Lung (tissue), 11 donors: ENCODE measurements at regions not wholly inside any gene's neighbourhood (a gene's known extent, or its start where the extent isn't known, plus 50 kb on each side); places are given as distances from the start of the nearest gene placed in this dataset.

ENCODE experiments used
- ATAC-seq: fragments of 200-7000 bp; cut with Tn5 transposase; one replicate; pipeline ENCODE4 v1.9.1; 2020; ENCODE audit warnings: moderate number of reproducible peaks; ENCODE audit not compliant: insufficient read depth, low FRiP score
- DNase-seq, 3 donors: peaks; one replicate each; pipeline ENCODE4 v3.0.0-alpha.2; 2013 to 2017
- H3K27ac ChIP-seq, 2 donors: one replicate each; pipeline ENCODE4 v1.5.1; 2013; ENCODE audit warnings: mild to moderate bottlenecking in 2 of 2, moderate library complexity in 2 of 2, control low read depth in 1 of 2, inconsistent platforms in 1 of 2, low read depth in 1 of 2, low read length in 1 of 2
- H3K27me3 ChIP-seq, 3 donors: one replicate each; pipeline ENCODE4 v1.5.1; 2013; ENCODE audit warnings: low read length in 2 of 3; ENCODE audit not compliant: control insufficient read depth in 3 of 3, insufficient read depth in 3 of 3
- H3K36me3 ChIP-seq, 4 donors: one replicate each; pipeline ENCODE4 v1.5.1; 2013; ENCODE audit warnings: low read length in 4 of 4, mild to moderate bottlenecking in 1 of 4, moderate library complexity in 1 of 4; ENCODE audit not compliant: control insufficient read depth in 4 of 4, insufficient read depth in 4 of 4
- H3K4me1 ChIP-seq, 5 donors: one replicate each; pipeline ENCODE4 v1.5.1; 2013; ENCODE audit warnings: low read length in 5 of 5, mild to moderate bottlenecking in 2 of 5, moderate library complexity in 1 of 5; ENCODE audit not compliant: control insufficient read depth in 5 of 5, insufficient read depth in 5 of 5
- H3K4me3 ChIP-seq: one replicate; pipeline ENCODE4 v1.5.1; 2013; ENCODE audit warnings: mild to moderate bottlenecking, control low read depth, moderate library complexity
- H3K9ac ChIP-seq, 2 donors: one replicate each; pipeline ENCODE4 v1.5.1; 2013; ENCODE audit warnings: low read length in 2 of 2, control low read depth in 1 of 2; ENCODE audit not compliant: insufficient read depth in 1 of 2
- H3K9me3 ChIP-seq, 4 donors: one replicate each; pipeline ENCODE4 v1.5.1; 2013; ENCODE audit warnings: low read length in 3 of 4, mild to moderate bottlenecking in 1 of 4, moderate library complexity in 1 of 4; ENCODE audit not compliant: control insufficient read depth in 4 of 4, insufficient read depth in 3 of 4
- WGBS, 2 donors: extraction: QIAGEN DNeasy Blood & Tissue Kit; methylation state at CpG; one replicate each; pipeline ENCODE4 v1.1.7; 2013; 5-methylcytosine and 5-hydroxymethylcytosine counted together
- TF ChIP-seq, protein P1 (sequence below): IDR thresholded peaks from 2 replicates; pipeline ENCODE4 v1.5.1; 2012; ENCODE audit warnings: mild to moderate bottlenecking; ENCODE audit errors: control extremely low read depth, extremely low read depth
- donor health status: control.
- donor health status: control.
- donor health status: Bipolar disorder and iron deficiency.
- donor health status: healthy.
- donor health status: DM: yes; HTN: yes; CAD: no.

DNA sequence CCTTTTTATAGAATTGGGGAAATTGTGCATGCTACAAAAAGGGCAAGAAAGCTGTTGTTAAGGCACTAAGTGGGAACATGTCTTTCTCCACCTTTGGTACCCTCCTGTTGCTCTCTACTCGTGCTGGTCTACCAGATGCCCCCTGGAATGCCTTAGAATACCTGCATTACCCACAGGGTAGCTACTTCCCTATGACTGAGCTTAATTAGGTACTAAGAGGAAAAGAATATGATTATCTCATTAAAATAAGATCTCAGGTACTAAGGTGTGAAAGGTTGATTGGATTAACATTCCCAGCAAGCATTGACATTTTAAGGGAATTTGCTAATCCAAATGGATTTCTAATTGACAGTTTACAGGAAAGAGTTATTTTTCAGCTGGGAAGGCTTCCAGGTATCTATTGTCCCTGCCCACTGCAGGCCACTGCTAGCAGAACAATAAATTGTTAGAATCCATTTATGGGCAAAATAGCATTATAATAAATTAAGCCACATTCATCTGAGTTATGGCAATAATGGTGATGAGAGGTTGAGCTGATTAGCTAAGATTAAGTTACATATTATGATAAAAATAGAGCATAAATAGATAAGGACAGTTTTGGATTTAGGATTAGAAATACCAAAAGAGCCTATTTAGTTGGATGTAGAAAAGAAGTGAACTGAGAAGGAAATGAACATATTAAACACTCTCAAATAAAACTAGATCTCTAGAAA is 67.8 kb upstream of the GRIP1 start:
- TF ChIP-seq, protein P1, sequence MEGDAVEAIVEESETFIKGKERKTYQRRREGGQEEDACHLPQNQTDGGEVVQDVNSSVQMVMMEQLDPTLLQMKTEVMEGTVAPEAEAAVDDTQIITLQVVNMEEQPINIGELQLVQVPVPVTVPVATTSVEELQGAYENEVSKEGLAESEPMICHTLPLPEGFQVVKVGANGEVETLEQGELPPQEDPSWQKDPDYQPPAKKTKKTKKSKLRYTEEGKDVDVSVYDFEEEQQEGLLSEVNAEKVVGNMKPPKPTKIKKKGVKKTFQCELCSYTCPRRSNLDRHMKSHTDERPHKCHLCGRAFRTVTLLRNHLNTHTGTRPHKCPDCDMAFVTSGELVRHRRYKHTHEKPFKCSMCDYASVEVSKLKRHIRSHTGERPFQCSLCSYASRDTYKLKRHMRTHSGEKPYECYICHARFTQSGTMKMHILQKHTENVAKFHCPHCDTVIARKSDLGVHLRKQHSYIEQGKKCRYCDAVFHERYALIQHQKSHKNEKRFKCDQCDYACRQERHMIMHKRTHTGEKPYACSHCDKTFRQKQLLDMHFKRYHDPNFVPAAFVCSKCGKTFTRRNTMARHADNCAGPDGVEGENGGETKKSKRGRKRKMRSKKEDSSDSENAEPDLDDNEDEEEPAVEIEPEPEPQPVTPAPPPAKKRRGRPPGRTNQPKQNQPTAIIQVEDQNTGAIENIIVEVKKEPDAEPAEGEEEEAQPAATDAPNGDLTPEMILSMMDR: no peak
- no peaks in the 10 kb centered on the region for H3K27me3 ChIP-seq
- ATAC-seq: no peak
- no peaks in the 10 kb centered on the region for H3K9me3 ChIP-seq
- no peak overlapping the region for H3K4me3 ChIP-seq
- 63 to 88% methylated on average over 1 of the region's 1 CpG for WGBS, 2 donors
- H3K9ac ChIP-seq: no peak overlapping the region
- no peaks in the 10 kb centered on the region for H3K36me3 ChIP-seq
- H3K4me1 ChIP-seq: no peaks in the 10 kb centered on the region
- DNase-seq: no peak
- H3K27ac ChIP-seq: no peak overlapping the region

DNA sequence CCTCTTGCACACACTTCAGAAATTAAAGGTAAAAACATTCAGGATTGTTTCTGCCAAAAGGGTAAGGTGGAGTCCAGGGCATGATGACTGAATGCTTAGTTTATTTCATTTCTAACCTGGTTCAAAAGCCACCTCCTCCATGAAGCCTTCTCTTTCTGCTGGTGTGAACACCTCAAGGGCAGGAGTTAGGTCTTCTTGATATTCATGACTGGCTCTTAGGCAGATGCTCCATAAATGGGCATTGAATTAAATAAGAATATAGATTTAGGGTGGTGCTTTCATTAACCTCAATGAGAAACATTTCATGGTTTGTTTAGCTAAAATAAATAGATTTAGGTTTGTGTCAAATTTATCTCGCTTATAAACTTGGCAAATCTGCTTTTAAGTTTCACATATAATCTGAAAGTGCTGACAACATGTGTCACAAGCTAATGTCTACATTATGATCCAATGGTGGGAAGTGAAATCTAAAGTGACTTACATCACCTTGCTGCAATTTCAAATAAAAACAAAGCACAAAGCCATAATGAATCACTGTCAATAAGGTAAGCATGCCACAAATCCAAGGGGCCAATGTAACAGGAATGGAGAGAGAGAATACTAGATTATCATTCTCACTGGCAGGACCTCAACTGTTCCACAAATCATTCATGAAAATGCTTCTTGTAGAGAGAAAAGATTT is 72.7 kb upstream of the GRIP1 start:
- no peak overlapping the region for H3K9ac ChIP-seq
- ATAC-seq: no peak
- H3K4me1 ChIP-seq: no peaks in the 10 kb centered on the region
- TF ChIP-seq, protein P1: no peak
- no peak overlapping the region for H3K4me3 ChIP-seq
- H3K27ac ChIP-seq: no peak overlapping the region
- WGBS, 2 donors: 57 to 79% methylated on average over 1 of the region's 1 CpG
- DNase-seq: no peak
- H3K9me3 ChIP-seq: no peaks in the 10 kb centered on the region
- H3K27me3 ChIP-seq: no peaks in the 10 kb centered on the region
- H3K36me3 ChIP-seq: no peaks in the 10 kb centered on the region

DNA sequence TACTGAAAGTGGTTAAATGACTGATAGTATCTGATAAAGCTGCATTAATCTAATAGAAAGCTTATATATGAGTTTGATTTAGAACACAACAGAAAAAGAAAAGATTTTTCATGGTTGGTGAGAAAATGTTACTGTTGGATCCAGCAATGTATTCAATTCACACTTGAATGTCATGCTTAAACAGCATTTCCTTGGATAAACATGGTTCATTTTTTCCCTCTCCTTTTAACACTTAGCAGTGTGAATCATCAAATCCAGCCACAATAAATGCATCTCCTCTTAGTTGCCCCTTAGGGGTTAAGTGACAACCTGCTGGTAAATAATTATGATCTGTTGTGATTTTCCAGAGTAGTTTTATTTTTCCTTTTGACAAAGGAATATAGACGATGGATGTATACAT is 74.9 kb upstream of the GRIP1 start:
- no peaks in the 10 kb centered on the region for H3K27me3 ChIP-seq
- ATAC-seq (no peak), DNase-seq (no peak)
- TF ChIP-seq, protein P1: no peak
- no peak overlapping the region for H3K27ac ChIP-seq
- no peaks in the 10 kb centered on the region for H3K9me3 ChIP-seq
- H3K4me1 ChIP-seq: no peaks in the 10 kb centered on the region
- 74% methylated on average over 1 of the region's 1 CpG for WGBS, 2 donors
- H3K36me3 ChIP-seq: no peaks in the 10 kb centered on the region
- no peak overlapping the region for H3K9ac ChIP-seq
- no peak overlapping the region for H3K4me3 ChIP-seq
